Uterus (tissue), 3 donors: ENCODE measurements at regions not wholly inside any gene's neighbourhood (a gene's known extent, or its start where the extent isn't known, plus 50 kb on each side); places are given as distances from the start of the nearest gene placed in this dataset.
"Not testable (repeated sequence)": the region's sequence is repeated elsewhere in the genome, so short reads cannot be mapped to it uniquely, and the experiment has no call there.

Source experiments
- DNase-seq, 2 donors: peaks; one replicate each; pipeline ENCODE4 v3.0.0-alpha.2; 2019 to 2020
- H3K27ac ChIP-seq, 2 donors: fragments of 200-600 bp; sonication (generic); 1 replicate in 1 of 2; 2 replicates in 1 of 2; pipeline ENCODE4 v1.5.1; 2016 to 2018
- H3K27me3 ChIP-seq, 2 donors: fragments of 200-600 bp; sonication (generic); one replicate each; pipeline ENCODE4 v1.5.1; 2018 to 2019; ENCODE audit warnings: control low read depth in 1 of 2
- H3K36me3 ChIP-seq, 2 donors: fragments of 200-600 bp; sonication (generic); one replicate each; pipeline ENCODE4 v1.5.1; 2019; ENCODE audit warnings: control low read depth in 1 of 2
- H3K4me1 ChIP-seq, 2 donors: fragments of 200-600 bp; sonication (generic); one replicate each; pipeline ENCODE4 v1.5.1; 2018 to 2019; ENCODE audit warnings: control low read depth in 1 of 2
- H3K4me3 ChIP-seq, 2 donors: fragments of 200-600 bp; sonication (generic); 1 replicate in 1 of 2; 2 replicates in 1 of 2; pipeline ENCODE4 v1.5.1; 2018 to 2019; ENCODE audit warnings: mild to moderate bottlenecking in 1 of 2
- H3K9me3 ChIP-seq, 2 donors: fragments of 200-600 bp; sonication (generic); one replicate each; pipeline ENCODE4 v1.5.1; 2019; ENCODE audit warnings: control low read depth in 1 of 2
- CTCF ChIP-seq, 4 experiments: fragments of 200-600 bp in 2 of 4; fragments of 450-650 bp in 2 of 4; sonication (generic) in 2 of 4; IDR thresholded peaks; one replicate each; pipeline ENCODE4 v1.5.1; 2016 to 2019; ENCODE audit warnings: antibody characterized with exemption in 4 of 4, mild to moderate bottlenecking in 2 of 4, moderate library complexity in 1 of 4
- POLR2A ChIP-seq, 2 donors: fragments of 450-650 bp; IDR thresholded peaks; one replicate each; pipeline ENCODE4 v1.6.1; 2016; ENCODE audit warnings: antibody characterized with exemption in 2 of 2, mild to moderate bottlenecking in 1 of 2, moderate library complexity in 1 of 2
- intact Hi-C: fragments of 100-400 bp; cut with DNase I; formaldehyde crosslinking; loops from one replicate; pipeline ENCODE4 v1.15.1; 2023; ENCODE audit warnings: low total_unique reads
- donor health status: DM: yes; HTN: yes; CAD: no.

DNA sequence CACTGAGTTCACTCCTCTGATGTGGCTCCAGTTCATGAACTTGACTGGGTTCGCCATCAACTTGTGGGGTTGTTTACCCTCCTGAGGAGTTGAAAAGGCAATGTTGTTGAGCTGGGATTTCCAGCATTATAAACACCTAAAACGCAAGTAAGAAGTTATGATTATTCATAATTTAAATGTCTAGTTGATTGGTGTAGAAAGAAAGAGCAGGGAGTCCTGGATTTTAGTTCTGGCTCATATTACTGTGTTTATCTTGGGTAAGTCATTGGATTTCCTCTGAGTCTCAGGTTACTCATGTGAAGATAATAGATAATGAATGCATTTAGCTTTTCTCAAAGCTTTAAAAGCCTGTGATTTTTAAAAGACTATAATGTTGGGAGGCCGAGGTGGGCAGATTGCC, 438.0 kb upstream of the CDH20 start:
- H3K4me1 ChIP-seq = no peaks in the 10 kb centered on the region
- H3K4me3 ChIP-seq = no peak overlapping the region
- intact Hi-C loops = no loop called here
- DNase-seq = no peak
- H3K36me3 ChIP-seq = no peaks in the 10 kb centered on the region
- H3K9me3 ChIP-seq = no peaks in the 10 kb centered on the region
- H3K27ac ChIP-seq = no peak overlapping the region
- no peaks in the 10 kb centered on the region for H3K27me3 ChIP-seq
- no peak for TF ChIP-seq POLR2A (IDR thresholded peaks at IDR 0.05)

GRCh38 chr18:60898111-60898510, 435.1 kb upstream of the CDH20 start:
- intact Hi-C loops = no loop called here
- Histone ChIP-seq H3K4me3 (no peak overlapping the region), H3K27ac (no peak overlapping the region), H3K4me1 (no peaks in the 10 kb centered on the region), H3K27me3 (no peaks in the 10 kb centered on the region), H3K9me3 (no peaks in the 10 kb centered on the region), H3K36me3 (no peaks in the 10 kb centered on the region)
- TF ChIP-seq POLR2A (IDR thresholded peaks at IDR 0.05) (no peak), CTCF (IDR thresholded peaks at IDR 0.05) (no peak)
- no peak for DNase-seq

GRCh38 chr18:60905699-60906098, 427.5 kb upstream of the CDH20 start:
- H3K4me1 ChIP-seq = no peaks in the 10 kb centered on the region
- intact Hi-C loops = no loop called here
- no peak for TF ChIP-seq CTCF (IDR thresholded peaks at IDR 0.05)
- TF ChIP-seq POLR2A (IDR thresholded peaks at IDR 0.05) = no peak
- peak in 1 of 2 donors; percentile 14 for DNase-seq
- no peaks in the 10 kb centered on the region for H3K36me3 ChIP-seq
- no peak overlapping the region for H3K27ac ChIP-seq
- H3K9me3 ChIP-seq = no peaks in the 10 kb centered on the region
- H3K4me3 ChIP-seq = no peak overlapping the region
- no peaks in the 10 kb centered on the region for H3K27me3 ChIP-seq

DNA sequence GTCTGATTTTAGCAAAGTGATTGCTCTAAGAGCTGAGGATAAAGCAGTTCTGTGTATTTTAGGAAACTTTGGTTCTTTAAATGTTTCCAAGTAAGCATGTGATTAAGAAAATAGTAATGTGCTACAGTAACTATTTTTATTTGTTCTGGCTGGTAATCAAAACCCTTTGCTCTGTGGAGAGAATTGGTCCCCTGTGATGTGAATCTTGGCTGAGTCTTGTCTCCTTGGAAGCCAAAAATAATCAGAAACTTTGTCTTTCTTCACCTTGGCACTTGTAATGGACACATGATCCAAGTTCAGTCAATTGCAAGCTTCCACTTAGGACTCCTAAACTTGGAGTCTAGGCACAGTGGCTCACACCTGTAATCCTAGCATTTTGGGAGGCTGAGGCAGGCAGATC, 422.7 kb upstream of the CDH20 start:
- TF ChIP-seq POLR2A (IDR thresholded peaks at IDR 0.05) (no peak), CTCF (IDR thresholded peaks at IDR 0.05) (no peak)
- Histone ChIP-seq H3K27ac (no peak overlapping the region), H3K4me3 (no peak overlapping the region), H3K4me1 (no peaks in the 10 kb centered on the region), H3K27me3 (no peaks in the 10 kb centered on the region), H3K36me3 (no peaks in the 10 kb centered on the region), H3K9me3 (no peaks in the 10 kb centered on the region)
- DNase-seq = no peak
- intact Hi-C loops = no loop called here

- H3K36me3 ChIP-seq = no peaks in the 10 kb centered on the region
- TF ChIP-seq CTCF (IDR thresholded peaks at IDR 0.05) (no peak), POLR2A (IDR thresholded peaks at IDR 0.05) (no peak)
- no peak overlapping the region for H3K27ac ChIP-seq
- no peak for DNase-seq
- no peaks in the 10 kb centered on the region for H3K27me3 ChIP-seq
- intact Hi-C loops = no loop called here
- H3K9me3 ChIP-seq = no peaks in the 10 kb centered on the region
- H3K4me3 ChIP-seq = no peak overlapping the region
- H3K4me1 ChIP-seq = no peaks in the 10 kb centered on the region
These were observed 421.7 kb upstream of the CDH20 start for GRCh38 chr18:60911504-60911903.

DNA sequence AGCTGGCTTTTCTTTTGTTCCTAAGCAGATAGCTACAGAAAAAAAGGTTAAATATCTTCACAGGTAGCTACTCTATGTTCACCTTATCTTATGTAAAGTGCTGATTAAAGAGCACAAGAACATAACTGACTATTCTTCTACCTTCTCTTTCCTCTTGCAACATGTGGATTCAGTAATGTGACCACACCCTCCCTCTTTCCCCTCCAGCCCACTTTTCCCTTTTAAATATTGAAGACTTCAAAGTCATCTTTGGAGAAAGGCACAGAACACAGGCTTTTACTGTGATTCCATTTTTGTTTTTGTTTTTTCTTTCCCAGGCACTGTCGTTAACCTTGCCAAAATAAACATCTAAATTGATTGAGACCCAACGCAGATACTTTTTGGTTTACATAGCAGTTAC, 418.1 kb upstream of the CDH20 start:
- DNase-seq = no peak
- Histone ChIP-seq H3K27me3 (no peaks in the 10 kb centered on the region), H3K4me1 (no peaks in the 10 kb centered on the region), H3K9me3 (no peaks in the 10 kb centered on the region), H3K27ac (no peak overlapping the region), H3K4me3 (no peak overlapping the region), H3K36me3 (no peaks in the 10 kb centered on the region)
- TF ChIP-seq POLR2A (IDR thresholded peaks at IDR 0.05) (no peak), CTCF (IDR thresholded peaks at IDR 0.05) (no peak)
- intact Hi-C loops = no loop called here

DNA sequence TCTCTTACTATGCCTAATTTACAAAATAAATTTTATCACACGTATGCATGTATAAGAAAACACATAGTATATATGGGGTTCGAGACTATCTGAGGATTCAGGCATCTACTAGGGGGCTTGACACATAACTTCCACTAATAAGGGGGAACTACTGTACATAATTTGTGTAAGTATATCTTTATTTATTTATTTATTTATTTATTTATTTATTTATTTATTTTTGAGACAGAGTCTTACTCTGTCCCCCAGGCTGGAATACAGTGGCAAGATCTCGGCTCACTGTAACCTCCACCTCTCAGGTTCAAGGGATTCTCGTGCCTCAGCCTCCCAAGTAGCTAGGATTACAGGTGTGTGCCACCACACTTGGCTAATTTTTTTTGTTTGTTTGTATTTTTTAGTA, 414.4 kb upstream of the CDH20 start:
- intact Hi-C loops, H3K4me3 ChIP-seq, H3K9me3 ChIP-seq, H3K36me3 ChIP-seq, DNase-seq, H3K27ac ChIP-seq, H3K27me3 ChIP-seq, H3K4me1 ChIP-seq: not testable (repeated sequence)
